Skeletal muscle cell (primary cell): ENCODE measurements at regions not wholly inside any gene's neighbourhood (a gene's known extent, or its start where the extent isn't known, plus 50 kb on each side); places are given as distances from the start of the nearest gene placed in this dataset.
A peak's percentile ranks its signal among the peaks of the same experiment; 100 is the strongest.
"Not testable (repeated sequence)": the region's sequence is repeated elsewhere in the genome, so short reads cannot be mapped to it uniquely, and the experiment has no call there.

ENCODE experiments used
- DNase-seq: peaks from one replicate; pipeline ENCODE4 v3.0.0-alpha.2; 2010; ENCODE audit warnings: low read depth
- H3K4me3 ChIP-seq: 2 replicates; pipeline ENCODE4 v1.5.1; 2011; ENCODE audit warnings: low read depth, mild to moderate bottlenecking, control low read depth, low read length, moderate library complexity

GRCh38 chr11:86749821-86750401, 50.4 kb upstream of the PRSS23 start:
- DNase-seq, result no peak
- H3K4me3 ChIP-seq, result no peak overlapping the region

GRCh38 chr11:86749376-86749775, 51.0 kb upstream of the PRSS23 start:
- no peak overlapping the region for H3K4me3 ChIP-seq
- no peak for DNase-seq

- no peak for DNase-seq
Observed at GRCh38 chr11:86748296-86748695, 52.0 kb upstream of the PRSS23 start.

GRCh38 chr11:86747801-86748200, 52.5 kb upstream of the PRSS23 start:
- DNase-seq, result no peak
- no peak overlapping the region for H3K4me3 ChIP-seq

More at GRCh38 chr11:86748296-86748695, 52.0 kb upstream of the PRSS23 start:
- no peak overlapping the region for H3K4me3 ChIP-seq

GRCh38 chr11:86746514-86746913, 53.8 kb upstream of the PRSS23 start:
- no peak overlapping the region for H3K4me3 ChIP-seq
- no peak for DNase-seq

- H3K4me3 ChIP-seq, result no peak overlapping the region
- DNase-seq, result no peak
Observed at GRCh38 chr11:86745571-86745970, 54.8 kb upstream of the PRSS23 start.

GRCh38 chr11:86743223-86744118, 56.9 kb upstream of the PRSS23 start:
- H3K4me3 ChIP-seq, result no peak overlapping the region
- DNase-seq, result peak; percentile 98

- DNase-seq, result peak; percentile 84
- no peak overlapping the region for H3K4me3 ChIP-seq
Observed at GRCh38 chr11:86741839-86742805, 58.2 kb upstream of the PRSS23 start.

- DNase-seq, result no peak
- no peak overlapping the region for H3K4me3 ChIP-seq
Observed at GRCh38 chr11:86741484-86741835, 58.9 kb upstream of the PRSS23 start.

GRCh38 chr11:86740628-86741483, 59.5 kb upstream of the PRSS23 start:
- peak; percentile 90 for DNase-seq
- no peak overlapping the region for H3K4me3 ChIP-seq

- no peak overlapping the region for H3K4me3 ChIP-seq
- no peak for DNase-seq
Observed at GRCh38 chr11:86738568-86738967, 61.8 kb upstream of the PRSS23 start.

- no peak overlapping the region for H3K4me3 ChIP-seq
- no peak for DNase-seq
Observed at GRCh38 chr11:86737737-86738136, 62.6 kb upstream of the PRSS23 start.

GRCh38 chr11:86737230-86737629, 63.1 kb upstream of the PRSS23 start:
- no peak overlapping the region for H3K4me3 ChIP-seq
- DNase-seq, result no peak

- no peak overlapping the region for H3K4me3 ChIP-seq
- no peak for DNase-seq
Observed at GRCh38 chr11:86736291-86737143, 63.8 kb upstream of the PRSS23 start.

- DNase-seq, result no peak
- no peak overlapping the region for H3K4me3 ChIP-seq
Observed at GRCh38 chr11:86735451-86736290, 63.3 kb upstream of the ME3 start.

- DNase-seq, H3K4me3 ChIP-seq: not testable (repeated sequence)
Observed at GRCh38 chr11:86732739-86733138, 60.3 kb upstream of the ME3 start.

- H3K4me3 ChIP-seq, DNase-seq: not testable (repeated sequence)
Observed at GRCh38 chr11:86732286-86732685, 59.9 kb upstream of the ME3 start.
